Effector memory CD4-positive, alpha-beta T cell (primary cell): ENCODE measurements at regions not wholly inside any gene's neighbourhood (a gene's known extent, or its start where the extent isn't known, plus 50 kb on each side); places are given as distances from the start of the nearest gene placed in this dataset.

Experiments used
- DNase-seq, 3 donors: peaks; one replicate each; pipeline ENCODE4 v3.0.0-alpha.2; 2020
- H3K27ac ChIP-seq: 2 replicates; pipeline ENCODE4 v1.7.0; 2013; ENCODE audit warnings: mild to moderate bottlenecking, low read length, moderate library complexity; ENCODE audit not compliant: insufficient read depth, poor library complexity, severe bottlenecking
- H3K27me3 ChIP-seq: replicated peaks from 2 replicates; pipeline ENCODE4 v1.7.0; 2013; ENCODE audit warnings: mild to moderate bottlenecking, low read length; ENCODE audit not compliant: insufficient read depth, control insufficient read depth, poor library complexity, severe bottlenecking
- H3K36me3 ChIP-seq: 2 replicates; pipeline ENCODE4 v1.7.0; 2013; ENCODE audit warnings: mild to moderate bottlenecking, low read length, moderate library complexity; ENCODE audit not compliant: control insufficient read depth, insufficient read depth
- H3K4me1 ChIP-seq: 2 replicates; pipeline ENCODE4 v1.7.0; 2013; ENCODE audit warnings: low read length, mild to moderate bottlenecking; ENCODE audit not compliant: control insufficient read depth, insufficient read depth, poor library complexity, severe bottlenecking
- H3K4me3 ChIP-seq: 2 replicates; pipeline ENCODE4 v1.7.0; 2013; ENCODE audit warnings: low read length, low read depth, mild to moderate bottlenecking; ENCODE audit not compliant: insufficient read depth, poor library complexity, severe bottlenecking
- H3K9me3 ChIP-seq: 2 replicates; pipeline ENCODE4 v1.7.0; 2013; ENCODE audit warnings: mild to moderate bottlenecking, low read length, moderate library complexity; ENCODE audit not compliant: control insufficient read depth

DNA sequence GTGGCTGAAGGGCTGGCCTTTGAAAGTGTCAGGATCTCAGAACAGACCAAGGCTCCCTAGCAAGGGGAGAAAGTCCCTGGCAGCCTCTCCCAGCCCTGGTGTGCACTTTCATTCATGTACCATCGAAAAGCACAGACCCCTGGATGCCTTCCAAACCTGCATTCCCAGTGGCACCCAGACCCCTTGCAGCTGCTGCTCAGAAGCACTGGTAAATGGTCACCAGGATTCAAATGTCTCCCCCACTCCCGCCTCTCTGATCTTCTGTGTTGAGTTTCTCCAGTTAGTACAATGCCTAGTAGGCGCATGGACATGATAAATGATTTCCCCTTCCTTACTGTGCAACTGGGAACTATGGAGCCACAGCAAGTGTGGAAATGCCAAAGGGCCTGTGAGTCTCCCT is 180.0 kb downstream of the GLI2 start:
- H3K4me3 ChIP-seq = no peak overlapping the region
- no peaks in the 10 kb centered on the region for H3K4me1 ChIP-seq
- no peak for DNase-seq
- H3K27me3 ChIP-seq = no peaks in the 10 kb centered on the region
- H3K27ac ChIP-seq = no peak overlapping the region
- no peaks in the 10 kb centered on the region for H3K9me3 ChIP-seq
- no peaks in the 10 kb centered on the region for H3K36me3 ChIP-seq

DNA sequence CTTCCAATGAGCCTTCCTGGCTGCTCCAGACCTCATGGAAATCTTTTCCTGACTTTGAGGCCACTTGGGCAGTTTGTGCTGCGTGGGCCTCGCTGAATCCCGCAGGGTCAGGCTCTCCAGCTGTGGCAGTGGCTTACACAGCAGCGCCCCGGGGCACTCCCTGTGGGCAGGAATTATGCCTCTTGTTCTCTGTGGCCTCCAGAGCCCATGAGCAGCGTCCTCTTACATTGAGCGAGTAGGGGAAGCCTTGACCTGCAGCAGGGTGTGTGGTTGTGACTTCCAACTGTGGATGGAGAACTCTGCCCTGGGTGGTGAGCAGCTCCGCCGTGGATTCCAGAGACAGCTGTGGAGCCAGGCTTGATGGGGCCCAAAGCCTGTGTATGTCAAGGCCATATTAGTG is 180.8 kb downstream of the GLI2 start:
- Histone ChIP-seq H3K9me3 (no peaks in the 10 kb centered on the region), H3K36me3 (no peaks in the 10 kb centered on the region), H3K4me3 (no peak overlapping the region), H3K27me3 (no peaks in the 10 kb centered on the region), H3K4me1 (no peaks in the 10 kb centered on the region), H3K27ac (no peak overlapping the region)
- no peak for DNase-seq

DNA sequence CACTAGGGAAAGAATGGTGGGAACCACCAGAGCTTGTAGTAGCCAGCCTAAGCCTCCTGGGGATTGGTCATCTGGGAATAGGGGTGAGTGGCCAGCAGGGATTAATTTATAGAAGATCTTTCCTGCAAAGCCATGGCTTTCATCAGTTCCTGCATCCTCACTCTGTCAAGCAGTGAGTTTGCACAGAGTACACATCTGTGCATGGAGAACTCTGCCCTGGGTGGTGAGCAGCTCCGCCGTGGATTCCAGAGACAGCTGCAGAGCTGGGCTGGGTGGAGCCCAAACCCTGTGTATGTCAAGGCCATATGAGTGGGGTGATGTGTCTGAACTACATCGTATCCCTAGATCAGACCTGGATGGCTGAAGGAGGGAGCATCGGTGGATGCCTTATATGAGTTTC is 182.2 kb downstream of the GLI2 start:
- no peak overlapping the region for H3K27ac ChIP-seq
- no peaks in the 10 kb centered on the region for H3K4me1 ChIP-seq
- DNase-seq = no peak
- no peak overlapping the region for H3K4me3 ChIP-seq
- no peaks in the 10 kb centered on the region for H3K36me3 ChIP-seq
- no peaks in the 10 kb centered on the region for H3K27me3 ChIP-seq
- no peaks in the 10 kb centered on the region for H3K9me3 ChIP-seq

DNA sequence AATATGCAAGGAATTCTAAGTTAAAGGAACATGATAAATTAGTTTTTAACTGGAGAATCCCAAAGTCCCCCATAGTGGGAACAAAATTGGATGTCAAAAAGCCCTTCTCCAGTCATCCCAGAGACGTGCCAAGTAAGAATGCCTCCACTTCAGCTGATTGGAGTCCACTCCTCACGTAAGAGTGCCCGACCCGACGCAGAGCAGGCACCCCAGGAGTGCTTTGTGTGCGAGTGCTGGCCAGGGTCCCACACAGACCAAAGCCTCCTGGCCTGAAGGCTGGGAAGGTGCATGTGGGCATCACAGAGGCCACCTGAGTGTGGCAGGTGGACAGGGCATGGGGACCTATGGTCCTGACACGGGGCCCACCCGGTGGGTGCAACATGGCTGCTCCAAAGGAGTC is 183.5 kb downstream of the GLI2 start:
- Histone ChIP-seq H3K4me1 (no peaks in the 10 kb centered on the region), H3K4me3 (no peak overlapping the region), H3K27me3 (no peaks in the 10 kb centered on the region), H3K36me3 (no peaks in the 10 kb centered on the region), H3K9me3 (no peaks in the 10 kb centered on the region), H3K27ac (no peak overlapping the region)
- DNase-seq = no peak

DNA sequence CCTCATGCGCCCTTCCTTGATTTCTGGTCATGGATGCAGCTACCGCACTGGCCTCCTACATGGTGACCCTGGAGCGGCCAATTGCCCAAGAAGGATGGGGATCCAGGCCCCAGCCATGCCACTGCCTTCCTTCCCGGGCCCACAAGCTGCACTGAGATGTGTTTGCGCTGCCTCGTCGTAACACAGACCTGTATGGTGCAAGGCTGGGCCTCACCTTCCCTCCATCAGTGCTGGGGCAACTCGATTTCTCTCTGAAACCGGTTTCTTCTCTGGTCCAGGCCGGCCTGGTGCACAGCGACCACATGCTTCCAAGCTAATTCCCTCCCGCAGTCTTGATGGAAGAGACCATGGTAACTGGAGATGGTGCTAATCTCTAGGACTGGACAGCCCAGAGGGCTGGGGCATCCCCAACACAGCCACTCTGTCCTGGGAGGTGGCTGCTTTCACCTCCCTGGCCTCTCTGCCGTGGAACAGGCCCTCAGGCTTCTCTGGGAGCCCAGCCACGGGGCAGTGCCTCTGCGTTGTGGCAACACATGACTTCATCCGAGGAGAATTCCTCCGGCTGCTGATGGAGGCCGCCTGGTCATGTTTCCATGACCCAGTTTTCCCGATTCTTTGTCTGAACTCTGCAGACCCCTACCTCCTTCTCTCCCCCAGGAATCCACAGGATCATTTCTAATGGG is 184.2 kb downstream of the GLI2 start:
- H3K9me3 ChIP-seq = no peaks in the 10 kb centered on the region
- no peak overlapping the region for H3K27ac ChIP-seq
- no peaks in the 10 kb centered on the region for H3K4me1 ChIP-seq
- no peak overlapping the region for H3K4me3 ChIP-seq
- no peaks in the 10 kb centered on the region for H3K36me3 ChIP-seq
- DNase-seq = no peak
- H3K27me3 ChIP-seq = no peaks in the 10 kb centered on the region

DNA sequence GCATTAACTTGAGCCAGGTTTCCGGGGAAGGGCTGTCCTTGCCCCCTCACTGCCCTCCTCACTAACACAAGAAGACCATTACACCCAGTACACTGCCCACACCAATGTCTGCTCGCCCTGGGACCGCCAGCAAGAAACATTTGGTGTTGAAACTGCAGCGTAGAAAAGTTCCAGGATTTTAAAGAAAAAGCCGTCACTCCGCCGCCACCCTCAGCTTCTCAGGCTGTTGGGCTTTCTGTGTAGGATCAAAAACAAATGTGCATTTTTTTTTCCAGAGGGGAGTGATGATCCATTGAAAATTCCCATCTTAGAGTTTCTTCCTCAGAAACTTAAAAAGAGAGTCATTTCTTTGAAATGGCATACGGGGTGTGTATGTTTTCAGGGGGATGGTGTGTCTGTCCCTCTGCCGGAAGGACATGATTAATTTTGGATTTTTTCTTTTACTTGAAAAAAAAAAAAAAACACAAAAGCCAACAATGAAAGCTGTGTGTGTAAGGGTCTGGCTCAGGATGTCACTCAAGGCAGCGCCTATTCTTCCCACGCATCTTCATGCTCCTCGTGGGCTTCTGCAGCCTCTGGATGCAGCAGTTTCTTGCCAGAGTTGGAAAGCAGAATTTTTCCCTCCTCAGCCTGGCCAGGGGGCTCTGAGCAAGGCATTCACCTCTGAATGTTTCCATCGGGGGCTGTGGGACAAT is 184.9 kb downstream of the GLI2 start:
- DNase-seq = no peak
- Histone ChIP-seq H3K27me3 (no peaks in the 10 kb centered on the region), H3K27ac (no peak overlapping the region)

DNA sequence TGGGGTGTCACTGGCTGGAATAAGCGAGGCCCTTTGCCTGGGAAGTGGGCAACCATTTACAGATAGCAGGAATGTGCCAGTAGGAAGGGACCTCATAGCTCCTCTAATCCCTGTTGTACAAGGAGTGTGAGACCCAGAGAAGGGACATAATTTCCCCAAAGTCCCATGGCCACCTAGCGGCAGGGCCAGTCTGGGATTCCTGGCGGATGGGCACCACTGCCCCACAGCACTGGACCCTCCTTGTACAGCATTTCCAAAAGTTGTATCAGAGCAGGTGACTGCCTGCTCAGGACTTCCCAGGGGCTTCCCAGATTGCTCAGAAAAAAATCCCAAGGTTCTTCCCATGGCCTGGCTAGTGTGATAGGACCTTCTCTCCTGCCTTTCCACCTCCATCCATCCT is 185.8 kb downstream of the GLI2 start:
- no peaks in the 10 kb centered on the region for H3K36me3 ChIP-seq
- H3K4me3 ChIP-seq = no peak overlapping the region
- DNase-seq = no peak
- H3K27me3 ChIP-seq = no peaks in the 10 kb centered on the region
- no peak overlapping the region for H3K27ac ChIP-seq
- no peaks in the 10 kb centered on the region for H3K9me3 ChIP-seq
- H3K4me1 ChIP-seq = no peaks in the 10 kb centered on the region

More for the DNA sequence above, 184.9 kb downstream of the GLI2 start:
- Histone ChIP-seq H3K4me3 (no peak overlapping the region), H3K4me1 (no peaks in the 10 kb centered on the region), H3K9me3 (no peaks in the 10 kb centered on the region), H3K36me3 (no peaks in the 10 kb centered on the region)

DNA sequence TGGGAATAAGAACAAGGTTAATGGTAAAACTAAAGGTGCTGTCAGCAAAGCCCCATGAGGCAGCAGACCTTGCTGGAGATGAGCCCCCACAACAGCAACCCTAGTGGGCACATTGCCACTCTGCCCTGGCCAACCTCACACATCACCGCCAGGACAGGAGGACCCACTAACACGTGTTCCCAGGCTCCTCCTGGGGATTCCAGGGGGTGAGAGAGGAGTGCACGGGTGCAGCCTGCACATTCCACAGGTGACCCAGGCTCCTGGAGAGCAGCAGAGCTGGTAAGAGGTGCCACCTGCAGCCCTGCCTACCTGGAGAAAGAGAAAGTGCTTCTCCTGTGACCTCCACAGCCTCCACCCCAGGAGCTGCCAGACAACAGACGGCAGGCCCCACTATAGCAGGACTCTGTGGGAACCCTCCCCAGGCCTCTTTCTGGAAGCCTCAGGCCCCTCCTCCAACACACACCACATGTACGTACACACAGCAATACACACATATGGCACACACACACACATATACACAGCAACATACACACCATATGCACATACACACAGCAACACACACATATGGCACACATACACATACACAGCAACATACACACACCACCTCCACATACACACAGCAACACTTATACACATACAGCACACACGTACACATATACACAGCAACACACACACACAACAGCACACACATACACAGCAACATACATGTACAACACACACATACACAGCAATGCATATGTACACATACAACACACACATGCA is 187.1 kb downstream of the GLI2 start:
- Histone ChIP-seq H3K4me3 (no peak overlapping the region), H3K4me1 (no peaks in the 10 kb centered on the region), H3K36me3 (no peaks in the 10 kb centered on the region), H3K27me3 (no peaks in the 10 kb centered on the region), H3K9me3 (no peaks in the 10 kb centered on the region), H3K27ac (no peak overlapping the region)
- no peak for DNase-seq

DNA sequence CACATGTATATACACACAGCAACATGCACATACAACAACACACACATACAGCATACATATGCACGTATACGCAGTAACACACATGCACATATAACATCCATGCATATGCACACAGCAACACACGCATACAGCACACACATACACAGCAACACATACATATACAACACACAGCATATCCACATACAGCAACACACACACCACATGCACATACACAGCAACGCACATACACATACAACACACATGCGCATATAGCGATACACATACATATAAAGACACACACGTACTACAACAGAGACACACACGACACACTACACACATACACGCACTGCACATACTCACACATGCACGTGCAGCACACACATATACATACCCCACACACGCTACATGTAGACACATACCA is 187.8 kb downstream of the GLI2 start:
- DNase-seq = no peak
- no peaks in the 10 kb centered on the region for H3K36me3 ChIP-seq
- H3K9me3 ChIP-seq = no peaks in the 10 kb centered on the region
- no peak overlapping the region for H3K4me3 ChIP-seq
- no peaks in the 10 kb centered on the region for H3K4me1 ChIP-seq
- no peaks in the 10 kb centered on the region for H3K27me3 ChIP-seq
- no peak overlapping the region for H3K27ac ChIP-seq

DNA sequence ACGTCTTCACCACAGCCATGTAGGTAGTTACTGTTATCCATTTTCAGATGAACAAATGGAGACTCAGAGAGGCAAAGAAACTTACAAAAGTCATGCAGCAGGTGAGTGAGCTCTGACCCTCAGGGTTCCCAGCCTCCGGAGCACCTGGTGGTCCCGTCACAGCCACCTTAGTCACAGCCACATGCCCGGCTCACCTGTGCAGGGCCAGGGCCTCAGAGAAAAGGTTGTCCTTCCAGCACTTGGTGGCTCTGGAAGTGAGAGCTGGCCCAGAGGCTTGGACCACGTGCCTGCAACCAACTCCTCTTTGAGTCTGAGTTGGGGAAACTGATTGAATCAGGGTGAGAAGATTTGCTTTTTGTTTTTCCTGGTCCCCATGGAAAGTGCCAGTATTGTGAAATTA is 189.3 kb downstream of the GLI2 start:
- Histone ChIP-seq H3K4me1 (no peaks in the 10 kb centered on the region), H3K36me3 (no peaks in the 10 kb centered on the region), H3K27me3 (no peaks in the 10 kb centered on the region), H3K4me3 (no peak overlapping the region), H3K9me3 (no peaks in the 10 kb centered on the region), H3K27ac (no peak overlapping the region)
- no peak for DNase-seq
